HG03575 (cell line): ENCODE measurements at regions not wholly inside any gene's neighbourhood (a gene's known extent, or its start where the extent isn't known, plus 50 kb on each side); places are given as distances from the start of the nearest gene placed in this dataset.
"Not testable (repeated sequence)": the region's sequence is repeated elsewhere in the genome, so short reads cannot be mapped to it uniquely, and the experiment has no call there.

Source experiments
- ATAC-seq: cut with Tn5 transposase; IDR thresholded peaks from one replicate; pipeline ENCODE4 v1.9.1; 2021; ENCODE audit not compliant: unreplicated experiment, insufficient number of reproducible peaks, low FRiP score; ENCODE audit errors: extremely low read depth

GRCh38 chr2:19646987-19647386 lies 254.8 kb downstream of the TTC32 start:
- ATAC-seq = no peak

DNA sequence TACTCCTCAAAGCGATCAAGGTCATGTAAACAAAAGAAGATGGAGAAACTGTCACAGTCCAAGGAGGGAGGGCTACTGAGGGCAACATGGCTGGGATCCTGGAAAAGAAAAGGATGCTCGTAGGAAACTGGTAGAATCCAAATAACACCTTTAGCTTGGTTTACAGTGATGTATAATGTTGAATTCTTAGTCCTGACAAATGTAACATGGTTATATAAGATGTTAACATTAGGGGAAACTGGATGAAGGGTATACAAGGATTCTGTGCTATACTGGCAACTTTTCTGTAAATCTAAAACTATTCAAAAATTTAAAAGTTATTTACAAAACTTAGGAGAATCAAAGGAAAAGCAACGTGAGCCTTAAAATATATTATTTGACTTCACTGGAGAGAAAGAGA lies 257.0 kb downstream of the TTC32 start:
- no peak for ATAC-seq

DNA sequence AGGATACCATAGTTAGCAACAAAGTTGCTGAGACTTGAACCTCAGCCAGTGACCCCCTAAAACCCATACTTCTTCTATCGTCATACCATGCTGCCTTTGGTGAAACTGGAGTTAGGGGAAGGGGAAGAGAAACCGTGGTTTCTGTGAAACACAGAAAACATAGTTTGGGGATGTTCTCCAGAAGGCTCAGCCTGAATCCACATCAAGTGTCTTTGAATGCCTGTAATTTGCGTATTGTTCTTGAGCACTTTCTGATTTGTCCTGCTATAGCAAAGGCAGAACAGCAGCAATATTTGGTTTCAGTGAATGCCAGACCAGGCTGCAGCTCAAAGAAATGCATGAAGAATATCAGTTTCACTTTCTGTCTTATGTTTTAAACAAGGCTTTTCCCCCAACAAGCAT lies 258.7 kb downstream of the TTC32 start:
- peak; percentile 57 for ATAC-seq

DNA sequence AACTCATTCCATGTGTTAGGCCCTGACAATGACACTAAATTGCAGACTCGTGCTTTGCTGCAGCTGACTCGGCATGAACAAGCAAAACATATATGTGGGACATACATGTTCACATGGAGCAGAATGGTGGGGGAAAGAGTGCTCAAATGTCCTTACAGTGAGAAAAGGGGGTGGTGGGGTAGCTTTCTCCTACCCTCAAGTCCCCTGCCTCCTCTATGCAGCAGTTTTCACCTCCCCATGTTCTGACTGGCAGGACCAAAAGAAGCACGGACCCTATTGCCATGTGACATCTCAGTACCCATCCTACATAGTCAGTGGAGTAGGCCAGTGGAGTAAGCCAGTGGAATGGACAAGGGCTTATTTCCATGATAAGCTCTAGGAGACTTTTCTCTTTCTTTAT lies 259.3 kb downstream of the TTC32 start:
- ATAC-seq = no peak

- no peak for ATAC-seq
These were observed 265.8 kb downstream of the TTC32 start for GRCh38 chr2:19635951-19636510.

DNA sequence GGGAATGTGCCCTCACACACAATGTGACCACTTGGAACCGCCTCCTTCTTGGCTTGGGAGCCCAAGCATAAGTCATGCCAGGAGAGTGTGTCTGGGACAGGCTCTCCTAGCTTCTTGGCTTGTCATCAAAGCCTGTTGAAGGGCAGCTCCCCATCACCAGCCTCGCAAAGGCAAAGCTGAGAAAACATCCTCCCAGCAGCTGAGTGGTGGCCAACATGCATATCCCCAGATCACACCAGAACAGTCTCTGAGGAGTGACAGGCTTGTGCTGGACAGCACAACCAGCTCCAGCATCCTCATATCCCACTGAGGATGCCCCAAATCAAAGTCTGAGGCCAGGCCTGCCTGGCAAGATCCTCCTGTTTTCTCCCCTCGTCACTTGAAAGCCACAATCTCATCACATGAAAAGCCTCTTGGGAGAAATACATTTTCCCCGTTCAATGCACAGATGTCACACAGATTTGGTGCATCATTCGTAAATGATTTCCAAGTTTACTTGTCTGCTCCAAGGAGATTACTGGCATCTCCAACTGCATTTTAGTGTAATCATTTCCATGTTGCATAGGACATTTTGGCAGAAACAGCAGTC lies 269.3 kb downstream of the TTC32 start:
- ATAC-seq = no peak

DNA sequence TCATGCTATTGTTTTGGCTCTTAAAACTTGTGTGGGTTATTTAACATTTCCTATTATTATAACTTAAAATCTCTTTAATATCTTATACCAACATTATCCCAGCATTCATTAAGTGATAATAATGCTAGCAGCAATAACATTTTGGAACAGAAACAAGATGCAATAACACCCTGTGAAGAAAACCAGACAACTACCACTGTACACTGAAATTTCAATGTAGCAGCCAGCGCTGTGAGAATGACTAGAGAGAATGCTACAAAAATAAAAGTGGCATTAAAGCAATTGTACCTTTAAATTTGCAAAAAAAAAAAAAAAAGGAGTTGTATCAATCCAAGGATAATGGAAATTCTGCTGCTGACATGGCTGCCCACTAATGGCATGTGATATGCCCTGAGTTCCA lies 269.9 kb downstream of the TTC32 start:
- ATAC-seq = no peak

DNA sequence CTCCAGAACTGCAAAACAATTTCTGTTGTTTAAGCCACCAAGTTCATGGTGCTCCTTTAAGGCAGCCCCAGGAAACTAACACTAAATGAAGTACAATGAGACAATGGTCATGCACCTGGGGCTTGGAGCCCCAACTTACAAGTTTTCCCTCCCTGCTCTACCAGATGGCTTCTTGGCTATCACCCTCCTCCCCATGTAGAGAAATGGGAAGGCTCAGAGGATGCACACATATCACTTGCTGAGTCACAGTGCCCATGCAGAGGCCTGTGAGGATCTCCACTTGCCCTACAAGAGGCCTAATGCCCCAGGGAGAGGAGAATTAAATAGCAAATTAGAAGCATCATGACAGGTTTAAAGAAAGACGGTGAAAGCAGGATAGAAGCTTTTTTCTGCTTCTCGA lies 270.9 kb downstream of the TTC32 start:
- no peak for ATAC-seq

GRCh38 chr2:19627359-19627758 lies 268.9 kb upstream of the OSR1 start:
- ATAC-seq = no peak

- ATAC-seq = no peak
These were observed 265.1 kb upstream of the OSR1 start for GRCh38 chr2:19623488-19623887.

GRCh38 chr2:19617257-19617848 lies 258.9 kb upstream of the OSR1 start:
- ATAC-seq = no peak

- not testable (repeated sequence) for ATAC-seq
These were observed 257.0 kb upstream of the OSR1 start for GRCh38 chr2:19615402-19615801.

- no peak for ATAC-seq
These were observed 255.6 kb upstream of the OSR1 start for GRCh38 chr2:19614066-19614465.

GRCh38 chr2:19611491-19612332 lies 253.3 kb upstream of the OSR1 start:
- no peak for ATAC-seq

GRCh38 chr2:19609266-19609665 lies 250.8 kb upstream of the OSR1 start:
- no peak for ATAC-seq

- ATAC-seq = no peak
These were observed 249.7 kb upstream of the OSR1 start for GRCh38 chr2:19607931-19608771.

DNA sequence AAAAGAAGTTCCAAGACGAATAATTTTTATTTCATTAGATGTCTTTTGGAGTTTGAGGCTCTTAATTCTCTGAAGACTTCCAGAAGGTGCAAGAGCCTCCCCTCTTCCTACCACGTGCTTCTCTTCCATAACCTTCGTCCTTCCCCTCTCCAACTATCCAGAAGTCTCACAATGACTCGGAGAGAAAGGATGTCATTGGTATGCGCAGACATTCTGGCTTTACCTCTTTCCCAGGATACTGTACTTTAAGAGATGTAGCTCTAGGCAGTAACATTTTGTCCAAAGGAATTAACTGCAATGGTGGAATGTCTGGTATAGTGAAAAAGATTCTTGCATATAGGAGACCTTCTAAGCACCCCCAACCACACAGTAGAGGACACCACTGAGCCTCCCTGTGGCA lies 249.0 kb upstream of the OSR1 start:
- no peak for ATAC-seq

GRCh38 chr2:19600982-19601381 lies 242.6 kb upstream of the OSR1 start:
- ATAC-seq = no peak

DNA sequence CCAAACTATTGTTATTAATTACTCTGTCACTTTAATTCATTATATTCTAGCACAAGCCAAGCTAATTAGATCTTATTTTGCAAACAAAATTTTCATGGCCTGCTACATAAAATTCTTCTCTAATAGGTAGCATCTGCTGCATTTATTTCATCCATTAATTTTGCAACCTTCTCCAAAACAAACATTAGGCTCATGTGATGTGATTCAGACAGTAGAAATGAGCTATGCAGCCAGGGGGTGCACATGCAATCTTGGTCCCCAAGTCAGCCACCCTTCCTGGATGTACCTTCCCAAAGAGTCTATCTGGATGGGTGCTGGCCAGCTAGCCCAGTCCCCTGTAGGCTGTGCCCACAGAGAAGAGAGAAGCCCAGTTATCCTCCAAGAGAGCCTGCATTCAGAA lies 242.1 kb upstream of the OSR1 start:
- ATAC-seq = no peak
